OCI-LY1 (cell line): ENCODE measurements at regions not wholly inside any gene's neighbourhood (a gene's known extent, or its start where the extent isn't known, plus 50 kb on each side); places are given as distances from the start of the nearest gene placed in this dataset.

Source experiments
- CTCF ChIP-seq: fragments of 200-600 bp; sonication (generic), shearing (Covaris generic); IDR thresholded peaks from 2 replicates; pipeline ENCODE4 v1.5.1; 2017; ENCODE audit warnings: mild to moderate bottlenecking, antibody characterized with exemption, low read length, moderate library complexity, mixed read lengths
- EZH2 ChIP-seq: fragments of 200-600 bp; sonication (generic), shearing (Covaris generic); IDR thresholded peaks from 2 replicates; pipeline ENCODE4 v1.8.0; 2017; ENCODE audit warnings: borderline replicate concordance, mixed run types, mild to moderate bottlenecking, antibody characterized with exemption, low read length, moderate library complexity, mixed read lengths

GRCh38 chr21:28669321-28669720, 323.4 kb downstream of the LTN1 start:
- TF ChIP-seq EZH2 (no peak), CTCF (no peak)
